ENCODE measurements at regions not wholly inside any gene's neighbourhood (a gene's known extent, or its start where the extent isn't known, plus 50 kb on each side); places are given as distances from the start of the nearest gene placed in this dataset.

DNA sequence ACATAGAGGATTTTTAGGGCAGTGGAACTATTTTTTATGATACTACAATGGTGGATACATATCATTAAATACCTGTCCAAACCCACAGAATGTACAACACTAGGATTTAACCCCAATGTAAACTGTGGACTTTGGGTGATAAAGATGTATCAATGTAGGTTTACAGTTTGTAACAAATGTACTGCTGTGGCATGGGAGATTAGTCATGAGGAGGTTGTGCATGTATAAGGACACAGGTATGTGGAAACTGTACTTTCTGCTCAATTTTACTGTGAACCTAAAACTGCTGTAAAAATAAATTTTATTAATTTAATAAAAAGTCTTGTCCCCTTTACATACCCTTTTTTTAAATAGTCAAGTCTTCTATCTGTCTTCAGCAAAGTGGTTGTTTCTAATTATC lies 322.5 kb upstream of the EPHA3 start:
- H3K9me3 ChIP-seq (ENCODE audit: control insufficient read depth, insufficient read depth, low read depth, low read length) = no peaks in the 10 kb centered on the region
- no peak for DNase-seq (ENCODE audit: low read depth, low spot score)

GRCh38 chr3:88785841-88786240 lies 321.6 kb upstream of the EPHA3 start:
- Histone ChIP-seq H3K4me1 (ENCODE audit: control insufficient read depth, insufficient read depth, low read length) (no peaks in the 10 kb centered on the region), H3K27ac (ENCODE audit: low read length) (no peak overlapping the region), H3K36me3 (ENCODE audit: control insufficient read depth, insufficient read depth, low read length) (no peaks in the 10 kb centered on the region), H3K4me3 (ENCODE audit: low read depth in 2 of 2, low read length in 2 of 2) (no peak overlapping the region), H3K27me3 (ENCODE audit: control insufficient read depth, insufficient read depth, low read length) (no peaks in the 10 kb centered on the region), H3K9me3 (ENCODE audit: control insufficient read depth, insufficient read depth, low read depth, low read length) (no peaks in the 10 kb centered on the region)
- intact Hi-C loops (cut with micrococcal nuclease; ENCODE audit: unreplicated experiment) = no loop called here
- no TSS peak for BruUV-seq (replicated peaks)
- in situ Hi-C loops (cut with HindIII; ENCODE audit: low pct_unique_long_range_greater_than_20kb, low sequenced_read_pairs) = no loop called here
- POLR2A ChIA-PET = no interaction called here
- DNase-seq (ENCODE audit: low read depth, low spot score) (no peak), ATAC-seq (no peak)
- no peak for TF ChIP-seq TCF7L2 (IDR thresholded peaks at IDR 0.05; ENCODE audit: low read depth, low read length)
- no peak for TF ChIP-seq REST (IDR thresholded peaks at IDR 0.05; ENCODE audit: insufficient read depth in 1 of 2, low read depth in 2 of 2, low read length in 1 of 2)
- TF ChIP-seq POLR2AphosphoS5 (IDR thresholded peaks at IDR 0.05; ENCODE audit: low read depth, low read length) = no peak
- no peak for TF ChIP-seq CTCF (IDR thresholded peaks at IDR 0.05)
- TF ChIP-seq SIN3A (IDR thresholded peaks at IDR 0.05; ENCODE audit: borderline replicate concordance, insufficient read depth, low read depth, low read length) = no peak
- CTCF ChIA-PET = no interaction called here

More for the DNA sequence above, 322.5 kb upstream of the EPHA3 start:
- in situ Hi-C loops (cut with HindIII; ENCODE audit: low pct_unique_long_range_greater_than_20kb, low sequenced_read_pairs) (no loop called here), intact Hi-C loops (cut with micrococcal nuclease; ENCODE audit: unreplicated experiment) (no loop called here)
- POLR2A ChIA-PET = no interaction called here
- ATAC-seq = no peak
- Histone ChIP-seq H3K36me3 (ENCODE audit: control insufficient read depth, insufficient read depth, low read length) (no peaks in the 10 kb centered on the region), H3K4me1 (ENCODE audit: control insufficient read depth, insufficient read depth, low read length) (no peaks in the 10 kb centered on the region), H3K27me3 (ENCODE audit: control insufficient read depth, insufficient read depth, low read length) (no peaks in the 10 kb centered on the region), H3K27ac (ENCODE audit: low read length) (no peak overlapping the region), H3K4me3 (ENCODE audit: low read depth in 2 of 2, low read length in 2 of 2) (no peak overlapping the region)
- TF ChIP-seq REST (IDR thresholded peaks at IDR 0.05; ENCODE audit: insufficient read depth in 1 of 2, low read depth in 2 of 2, low read length in 1 of 2) (no peak), POLR2AphosphoS5 (IDR thresholded peaks at IDR 0.05; ENCODE audit: low read depth, low read length) (no peak), SIN3A (IDR thresholded peaks at IDR 0.05; ENCODE audit: borderline replicate concordance, insufficient read depth, low read depth, low read length) (no peak), TCF7L2 (IDR thresholded peaks at IDR 0.05; ENCODE audit: low read depth, low read length) (no peak), CTCF (IDR thresholded peaks at IDR 0.05) (no peak)
- CTCF ChIA-PET = no interaction called here
- no TSS peak for BruUV-seq (replicated peaks)

All from Panc1 (cell line).